Fibroblast of skin of scalp (primary cell): ENCODE measurements at regions not wholly inside any gene's neighbourhood (a gene's known extent, or its start where the extent isn't known, plus 50 kb on each side); places are given as distances from the start of the nearest gene placed in this dataset.
"Not testable (repeated sequence)": the region's sequence is repeated elsewhere in the genome, so short reads cannot be mapped to it uniquely, and the experiment has no call there.

Source experiments
- DNase-seq: peaks from one replicate; pipeline ENCODE4 v3.0.0-alpha.2; 2013

- no peak for DNase-seq
Observed at GRCh38 chr4:184950117-184950830, 68.0 kb upstream of the HELT start.

- no peak for DNase-seq
Observed at GRCh38 chr4:184950926-184951325, 67.4 kb upstream of the HELT start.

GRCh38 chr4:184951668-184952160 is 66.6 kb upstream of the HELT start:
- no peak for DNase-seq

GRCh38 chr4:184952522-184952921 is 65.8 kb upstream of the HELT start:
- DNase-seq: no peak

- DNase-seq: no peak
Observed at GRCh38 chr4:184953421-184953945, 64.8 kb upstream of the HELT start.

- no peak for DNase-seq
Observed at GRCh38 chr4:184953971-184954370, 64.3 kb upstream of the HELT start.

GRCh38 chr4:184954482-184954881 is 63.8 kb upstream of the HELT start:
- DNase-seq: no peak

- no peak for DNase-seq
Observed at GRCh38 chr4:184955116-184955515, 63.2 kb upstream of the HELT start.

- no peak for DNase-seq
Observed at GRCh38 chr4:184955636-184956035, 62.7 kb upstream of the HELT start.

GRCh38 chr4:184957446-184958115 is 60.7 kb upstream of the HELT start:
- no peak for DNase-seq

- DNase-seq: no peak
Observed at GRCh38 chr4:184958127-184958922, 60.0 kb upstream of the HELT start.

- no peak for DNase-seq
Observed at GRCh38 chr4:184958923-184959210, 59.4 kb upstream of the HELT start.

- no peak for DNase-seq
Observed at GRCh38 chr4:184959309-184959708, 59.0 kb upstream of the HELT start.

GRCh38 chr4:184959786-184960185 is 58.5 kb upstream of the HELT start:
- no peak for DNase-seq

GRCh38 chr4:184960505-184960971 is 57.8 kb upstream of the HELT start:
- no peak for DNase-seq

GRCh38 chr4:184961660-184962059 is 56.6 kb upstream of the HELT start:
- DNase-seq: no peak

- DNase-seq: no peak
Observed at GRCh38 chr4:184962125-184962638, 56.1 kb upstream of the HELT start.

- not testable (repeated sequence) for DNase-seq
Observed at GRCh38 chr4:184965230-184966050, 52.9 kb upstream of the HELT start.

GRCh38 chr4:184966051-184966691 is 52.1 kb upstream of the HELT start:
- DNase-seq: not testable (repeated sequence)

GRCh38 chr4:184967699-184968098 is 50.6 kb upstream of the HELT start:
- not testable (repeated sequence) for DNase-seq

GRCh38 chr4:184968366-184968765 is 49.9 kb upstream of the HELT start:
- no peak for DNase-seq
